ENCODE measurements at regions not wholly inside any gene's neighbourhood (a gene's known extent, or its start where the extent isn't known, plus 50 kb on each side); places are given as distances from the start of the nearest gene placed in this dataset.

DNA sequence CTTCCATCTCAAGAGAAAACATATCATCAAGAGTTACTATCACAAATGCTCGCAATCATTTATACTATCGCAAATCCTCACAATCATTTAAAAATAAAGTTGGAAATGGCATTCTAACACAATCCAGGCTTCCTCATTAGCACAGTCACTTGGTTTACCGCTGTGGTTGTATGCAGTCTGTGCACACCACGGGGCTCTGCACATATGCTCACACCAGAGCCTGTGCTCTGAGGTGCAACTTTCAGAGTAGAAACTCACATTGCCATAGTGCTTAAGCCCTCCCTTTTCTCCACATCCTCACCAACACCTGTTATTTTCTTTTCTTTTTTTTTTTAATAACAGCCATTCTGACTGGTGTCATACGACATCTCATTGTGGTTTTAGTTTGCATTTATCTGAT lies 235.6 kb upstream of the KLF6 start:
- no peak for DNase-seq (ENCODE audit: low spot score)

DNA sequence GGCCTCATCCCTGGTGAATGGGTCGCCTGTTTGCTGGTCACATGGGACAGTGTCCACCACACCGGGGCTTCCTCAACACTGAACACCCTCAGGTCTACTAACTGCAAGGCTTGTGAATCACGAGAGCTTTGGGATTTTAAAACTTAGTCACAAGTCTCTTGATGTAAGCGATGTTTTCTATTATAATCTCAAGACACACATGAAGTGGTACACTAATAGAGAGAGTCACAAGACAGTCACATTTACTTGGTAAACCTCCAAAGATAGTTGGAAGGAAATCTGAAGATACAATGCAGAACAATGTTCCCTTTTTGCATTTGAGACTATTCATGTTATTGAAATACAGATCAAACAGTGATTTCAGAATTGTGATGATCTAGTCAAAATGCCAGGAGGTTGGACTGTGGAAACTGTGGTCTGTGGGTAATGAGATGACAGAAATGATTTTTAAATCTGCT lies 233.1 kb upstream of the KLF6 start:
- DNase-seq (ENCODE audit: low spot score): no peak

DNA sequence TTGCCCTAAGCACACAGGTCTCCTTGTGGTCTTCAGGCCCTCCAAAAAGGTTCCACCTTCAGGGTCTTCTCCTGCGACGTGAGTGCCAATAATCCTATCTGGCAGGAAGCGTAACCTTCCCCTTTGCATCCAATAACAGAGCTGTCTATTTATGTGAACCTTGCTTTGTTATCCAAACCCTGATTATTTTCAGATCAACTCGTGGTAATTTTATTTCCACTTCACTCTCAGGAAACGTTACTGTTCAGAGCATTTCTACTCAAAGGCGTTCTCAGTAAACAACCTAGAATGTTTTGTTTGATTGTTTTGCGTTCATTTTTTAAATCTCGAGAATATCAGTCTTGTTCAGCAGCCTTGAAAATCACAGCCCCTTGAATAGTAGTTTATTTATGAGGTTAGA lies 232.3 kb upstream of the KLF6 start:
- no peak for DNase-seq (ENCODE audit: low spot score)

DNA sequence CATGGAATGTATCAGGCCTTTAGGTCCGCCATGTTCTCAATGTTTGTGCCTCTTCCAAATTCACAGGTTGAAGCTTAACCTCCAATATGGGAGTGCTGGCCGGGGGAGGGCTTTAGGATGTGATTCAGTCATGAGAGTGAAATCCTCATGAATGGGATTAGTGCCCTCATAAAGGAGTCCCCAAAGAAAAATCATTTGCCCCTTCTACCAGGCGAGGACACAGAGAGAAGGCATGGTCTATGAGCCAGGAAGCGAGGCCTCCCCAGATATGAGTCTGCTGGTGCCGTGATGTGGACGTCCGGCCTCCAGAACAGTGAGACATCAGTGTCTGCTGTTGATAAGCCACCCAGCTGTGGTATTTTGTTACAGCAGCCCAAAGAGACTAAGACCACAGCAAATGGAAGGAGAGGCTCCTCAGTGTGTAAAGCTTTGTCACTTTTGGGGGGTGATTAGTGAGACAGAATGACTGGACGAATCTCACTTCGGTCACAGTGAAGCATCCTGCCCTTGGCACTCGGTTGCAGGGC lies 231.3 kb upstream of the KLF6 start:
- no peak for DNase-seq (ENCODE audit: low spot score)

DNA sequence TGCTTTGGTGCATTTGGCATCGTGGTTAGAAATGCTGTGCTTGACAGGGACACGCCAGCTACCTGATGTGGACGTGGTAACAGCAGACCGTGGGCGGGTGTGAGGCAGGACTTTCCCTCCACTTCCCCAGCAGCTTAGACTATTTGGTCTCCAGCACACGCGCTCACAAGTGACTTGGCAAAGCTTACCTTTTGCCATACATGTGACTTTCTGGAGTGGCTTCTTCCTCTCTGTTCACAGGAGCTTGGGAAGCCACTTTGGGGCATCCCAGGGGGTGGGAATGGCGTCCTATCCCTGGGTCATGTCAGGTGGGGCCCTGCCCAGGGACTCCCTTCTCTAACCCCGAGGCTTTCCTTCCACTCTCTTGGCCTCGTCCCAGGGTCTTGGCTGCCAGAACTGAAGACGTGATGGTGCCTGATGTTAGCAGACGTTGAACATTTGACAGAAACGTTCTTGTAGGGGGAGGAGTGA lies 228.7 kb upstream of the KLF6 start:
- DNase-seq (ENCODE audit: low spot score): no peak

DNA sequence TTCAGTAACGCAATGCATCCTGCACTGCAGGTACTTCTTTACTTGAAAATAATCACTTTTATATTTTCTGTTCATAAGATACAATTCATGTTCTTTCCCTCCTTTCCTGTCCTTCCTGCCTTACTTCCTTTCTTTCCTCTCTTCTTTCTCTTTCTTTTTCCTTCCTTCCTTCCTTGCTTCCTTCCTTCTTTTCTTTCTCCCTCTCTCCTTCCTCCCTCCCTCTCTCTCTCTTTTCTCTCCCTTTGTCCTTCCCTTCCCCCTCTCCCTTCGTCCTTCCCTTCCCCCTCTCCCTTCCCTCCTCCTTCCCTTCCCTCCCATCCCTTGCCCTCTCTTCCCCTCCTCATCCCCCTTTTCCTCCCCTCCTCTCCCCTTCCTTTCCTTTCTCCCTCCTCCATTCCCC lies 227.8 kb upstream of the KLF6 start:
- no peak for DNase-seq (ENCODE audit: low spot score)

DNA sequence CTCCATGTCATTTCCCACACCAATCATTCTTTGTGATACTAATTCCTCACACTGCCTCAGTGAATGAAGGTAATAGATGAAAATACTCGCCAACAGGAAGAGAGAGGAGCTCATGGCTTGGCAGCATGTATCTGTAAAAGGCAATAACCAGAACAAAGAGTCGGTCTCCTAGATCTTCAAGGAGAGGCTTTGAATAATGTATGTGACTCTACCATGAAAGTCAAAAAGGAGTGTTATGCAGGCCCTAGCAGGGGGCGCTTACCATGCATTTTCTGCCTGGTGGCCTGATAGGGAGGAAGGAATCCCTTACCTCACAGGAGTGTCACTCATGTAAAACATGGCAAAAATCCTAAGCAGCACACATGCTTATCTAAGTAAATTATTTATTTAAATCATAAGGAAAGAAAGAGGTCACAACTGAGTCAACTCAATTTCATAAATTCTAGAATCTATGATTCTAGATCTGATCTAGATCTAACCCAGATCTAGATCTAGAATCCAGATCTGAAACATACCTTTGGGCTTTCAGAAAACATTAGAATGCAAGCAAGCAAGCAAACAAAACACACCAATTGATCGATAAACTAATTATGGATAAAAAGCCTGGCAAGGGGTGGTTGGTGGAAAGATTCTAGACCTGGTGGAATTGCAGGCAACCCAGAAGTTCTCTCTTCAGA lies 226.3 kb upstream of the KLF6 start:
- no peak for DNase-seq (ENCODE audit: low spot score)

DNA sequence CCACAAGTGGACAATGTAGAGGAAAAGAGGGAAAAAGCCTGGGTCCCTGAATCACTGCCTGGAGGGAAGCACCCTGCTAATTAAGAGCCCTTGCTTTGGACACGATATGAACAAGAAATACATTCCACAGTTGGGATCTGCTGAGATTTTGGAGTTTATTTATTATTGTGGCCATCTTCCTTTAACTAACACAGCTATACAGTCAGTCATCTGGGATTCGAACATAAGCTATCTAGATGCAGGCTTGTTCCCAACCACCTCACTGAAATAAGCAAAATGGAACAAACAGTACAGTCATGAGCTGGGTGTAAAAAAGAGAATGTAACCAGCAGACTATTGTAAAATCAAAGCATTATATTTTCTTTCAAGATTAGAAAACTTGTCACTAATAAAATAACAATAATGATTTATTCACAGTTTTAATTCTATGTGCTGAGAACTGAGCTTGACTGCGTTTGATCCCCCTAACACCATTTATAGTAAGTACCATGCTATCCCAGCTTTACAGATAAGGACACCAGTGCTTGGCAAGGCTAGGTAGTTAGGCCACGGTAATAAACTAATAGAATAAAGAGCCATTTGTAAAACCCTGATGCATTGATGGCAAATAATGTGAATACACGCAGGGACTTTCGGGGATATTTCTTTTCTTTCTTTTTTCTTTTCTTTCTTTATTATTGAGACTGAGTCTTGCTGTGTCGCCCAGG lies 223.8 kb upstream of the KLF6 start:
- DNase-seq (ENCODE audit: low spot score): no peak

DNA sequence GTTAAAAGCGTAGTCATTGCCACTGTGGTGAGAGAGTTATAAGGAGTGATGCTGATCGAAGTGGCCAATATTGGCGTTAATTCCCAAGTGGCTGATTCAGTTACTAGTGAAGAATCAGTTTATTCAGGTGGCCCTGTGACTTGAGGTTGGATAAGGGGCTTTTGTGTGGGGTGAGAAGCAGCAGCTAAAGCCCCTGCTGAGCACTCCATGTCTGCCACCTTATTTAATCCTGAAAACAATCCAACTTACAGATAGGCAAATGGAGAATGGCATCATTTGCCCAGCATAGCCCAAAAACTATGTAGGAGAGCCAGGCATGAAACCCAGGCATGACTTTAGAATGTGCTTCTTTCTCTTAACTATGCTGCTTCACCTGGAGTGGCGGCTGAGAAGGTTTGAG lies 222.8 kb upstream of the KLF6 start:
- no peak for DNase-seq (ENCODE audit: low spot score)

DNA sequence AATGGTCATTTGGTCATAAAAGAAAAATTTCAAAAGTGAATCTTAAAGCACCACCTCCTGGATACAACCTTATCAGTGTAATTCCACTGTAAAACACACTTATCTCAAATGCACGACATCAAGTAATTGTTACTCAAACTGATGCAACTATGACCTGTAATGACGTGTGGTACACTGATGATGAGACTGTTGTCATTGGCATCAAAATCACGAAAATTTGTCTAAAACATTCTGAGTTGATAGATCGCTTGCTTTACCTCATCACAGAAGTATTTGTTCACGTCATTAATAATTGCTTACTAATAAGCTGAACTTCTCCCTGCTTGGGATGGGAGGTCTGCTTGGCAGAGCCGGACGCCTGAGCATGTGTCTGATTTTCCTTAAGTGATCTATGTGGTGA lies 221.8 kb upstream of the KLF6 start:
- no peak for DNase-seq (ENCODE audit: low spot score)

DNA sequence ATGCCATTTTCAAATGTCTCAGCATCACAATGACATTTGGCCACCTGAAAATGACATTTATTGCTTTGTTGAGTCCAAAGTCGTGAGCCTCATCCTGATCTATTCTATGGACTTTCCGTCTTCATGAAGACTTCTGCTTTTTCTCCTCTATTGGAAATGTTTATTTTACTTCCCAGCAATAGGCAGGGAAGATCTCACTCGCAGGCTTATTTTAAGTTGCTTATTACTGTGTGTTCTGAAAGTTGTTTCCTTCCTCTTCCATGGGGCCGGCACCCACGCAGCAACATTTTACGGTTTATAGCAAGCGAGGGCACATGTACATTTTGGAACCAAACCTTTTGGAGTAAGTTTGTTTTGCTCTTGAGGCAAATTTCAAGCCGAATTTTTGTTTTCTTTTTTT lies 221.0 kb upstream of the KLF6 start:
- no peak for DNase-seq (ENCODE audit: low spot score)

DNA sequence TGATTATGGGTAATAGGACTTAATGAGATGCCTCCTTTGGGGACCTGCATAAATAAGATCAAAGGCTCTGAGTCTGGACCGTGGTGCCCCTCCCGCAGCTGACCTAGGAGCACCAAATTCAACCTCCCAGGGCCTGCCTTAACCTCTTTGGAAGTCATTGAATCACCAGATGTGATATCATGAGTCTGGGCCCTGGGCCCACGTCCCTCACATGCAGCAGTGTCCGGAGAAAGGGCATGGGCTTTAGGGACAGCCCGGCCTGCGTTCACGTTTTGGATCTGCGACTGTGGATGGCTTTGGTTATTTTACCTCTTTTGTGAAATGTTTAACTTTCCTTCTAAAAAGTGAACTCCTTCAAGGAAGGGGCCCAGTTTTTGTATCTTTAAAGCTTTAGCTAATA lies 220.0 kb upstream of the KLF6 start:
- DNase-seq (ENCODE audit: low spot score): no peak

DNA sequence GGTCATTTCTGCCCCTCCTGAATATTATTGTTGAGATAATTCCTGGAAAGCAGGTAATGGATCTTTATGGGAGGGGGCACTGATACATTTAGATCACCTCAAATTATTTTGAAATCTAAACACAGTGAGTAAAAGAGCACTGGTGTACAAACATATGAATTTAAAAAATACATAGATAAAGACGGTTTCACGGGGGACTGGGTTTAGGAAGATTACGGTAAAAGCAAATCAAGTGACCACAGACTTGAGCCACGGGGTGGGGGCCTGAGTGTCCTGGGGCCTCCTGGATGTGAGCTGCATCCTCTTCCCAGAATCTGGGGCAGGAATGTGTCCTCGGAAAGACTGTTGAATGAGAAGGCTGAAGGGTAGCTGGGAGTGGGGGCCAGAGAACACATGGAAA lies 219.1 kb upstream of the KLF6 start:
- DNase-seq (ENCODE audit: low spot score): no peak

DNA sequence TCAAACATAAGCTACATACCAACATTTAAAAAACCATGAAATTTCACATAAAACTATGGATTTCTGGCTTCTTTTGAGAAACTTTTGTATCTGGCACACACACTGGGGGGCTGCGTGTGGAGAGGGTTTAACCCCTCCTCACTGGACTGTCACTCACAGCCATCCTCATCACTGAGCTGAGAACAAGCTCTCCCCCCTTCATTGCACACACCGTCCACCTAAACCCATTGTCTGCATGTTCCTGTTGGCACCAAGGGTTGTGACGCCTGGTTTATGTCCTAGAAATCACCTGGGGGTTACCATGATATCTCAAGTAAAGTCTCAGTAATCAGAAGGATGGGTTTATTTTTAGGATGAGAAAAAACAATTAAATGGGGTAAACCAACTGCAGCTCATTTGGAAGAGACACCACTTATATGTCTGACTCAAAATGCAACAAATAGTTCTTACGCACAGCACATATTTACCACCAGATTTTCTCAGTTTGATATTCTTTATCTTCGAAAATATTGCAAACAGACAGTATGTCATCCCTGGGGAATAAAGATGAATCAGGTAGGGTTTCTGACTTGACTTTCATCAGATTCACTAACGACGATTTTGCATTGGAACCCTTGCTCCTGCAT lies 218.5 kb upstream of the KLF6 start:
- DNase-seq (ENCODE audit: low spot score): no peak

DNA sequence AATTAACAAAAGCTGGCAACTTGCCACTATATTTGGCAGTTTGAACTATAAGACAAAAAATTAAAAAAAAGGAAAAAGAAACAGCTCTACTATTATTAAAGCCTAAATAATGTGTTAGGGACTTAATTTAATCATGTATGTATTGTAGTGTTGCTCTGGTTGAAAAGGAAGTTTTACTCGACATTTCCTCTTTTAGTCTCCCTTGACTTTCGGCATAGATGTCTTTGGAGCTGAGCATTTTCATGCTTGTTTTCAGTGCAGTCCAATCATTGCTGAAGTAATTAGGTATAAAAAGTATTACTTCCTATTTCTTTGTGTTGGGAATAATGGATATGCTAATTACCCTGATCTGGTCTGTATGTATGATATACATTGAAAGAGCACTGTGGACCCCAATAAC lies 216.8 kb upstream of the KLF6 start:
- no peak for DNase-seq (ENCODE audit: low spot score)

DNA sequence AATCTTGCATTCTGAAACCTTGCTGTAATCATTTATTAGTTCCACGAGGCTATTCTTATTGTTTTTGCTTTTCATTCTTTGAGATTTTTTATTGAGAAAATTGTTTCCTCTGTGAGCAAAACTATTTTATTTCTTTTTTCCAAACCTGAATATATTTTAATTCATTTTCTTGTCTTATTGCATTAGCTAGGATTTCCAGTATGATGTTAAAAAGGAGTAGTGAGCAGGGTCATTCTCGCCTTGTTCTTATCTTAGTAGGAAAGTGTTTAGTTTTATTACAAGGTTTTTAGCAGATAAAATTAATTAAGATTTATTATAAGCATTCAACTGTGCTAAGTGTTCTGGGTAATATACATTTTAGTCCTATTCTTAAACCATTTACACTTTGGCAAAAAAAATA lies 214.6 kb upstream of the KLF6 start:
- no peak for DNase-seq (ENCODE audit: low spot score)

DNA sequence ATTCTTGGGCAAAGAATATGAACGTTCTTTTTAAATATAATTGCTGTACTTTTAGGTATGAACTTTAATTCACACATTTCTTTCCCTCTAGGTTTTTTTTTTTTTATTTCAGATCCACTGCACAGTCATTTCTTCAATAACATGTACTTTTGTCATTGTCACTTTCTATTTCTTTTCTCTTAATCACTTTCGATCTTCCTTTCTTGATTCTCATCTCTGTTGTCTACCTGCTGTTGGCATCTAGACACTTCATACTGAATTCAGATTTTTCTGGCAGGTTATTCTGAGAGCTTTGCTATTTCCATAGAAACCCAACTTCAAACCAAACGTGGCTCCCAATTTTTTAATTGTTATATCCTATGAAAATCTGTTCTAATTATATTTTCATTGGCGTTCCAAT lies 211.7 kb upstream of the KLF6 start:
- DNase-seq (ENCODE audit: low spot score): no peak

DNA sequence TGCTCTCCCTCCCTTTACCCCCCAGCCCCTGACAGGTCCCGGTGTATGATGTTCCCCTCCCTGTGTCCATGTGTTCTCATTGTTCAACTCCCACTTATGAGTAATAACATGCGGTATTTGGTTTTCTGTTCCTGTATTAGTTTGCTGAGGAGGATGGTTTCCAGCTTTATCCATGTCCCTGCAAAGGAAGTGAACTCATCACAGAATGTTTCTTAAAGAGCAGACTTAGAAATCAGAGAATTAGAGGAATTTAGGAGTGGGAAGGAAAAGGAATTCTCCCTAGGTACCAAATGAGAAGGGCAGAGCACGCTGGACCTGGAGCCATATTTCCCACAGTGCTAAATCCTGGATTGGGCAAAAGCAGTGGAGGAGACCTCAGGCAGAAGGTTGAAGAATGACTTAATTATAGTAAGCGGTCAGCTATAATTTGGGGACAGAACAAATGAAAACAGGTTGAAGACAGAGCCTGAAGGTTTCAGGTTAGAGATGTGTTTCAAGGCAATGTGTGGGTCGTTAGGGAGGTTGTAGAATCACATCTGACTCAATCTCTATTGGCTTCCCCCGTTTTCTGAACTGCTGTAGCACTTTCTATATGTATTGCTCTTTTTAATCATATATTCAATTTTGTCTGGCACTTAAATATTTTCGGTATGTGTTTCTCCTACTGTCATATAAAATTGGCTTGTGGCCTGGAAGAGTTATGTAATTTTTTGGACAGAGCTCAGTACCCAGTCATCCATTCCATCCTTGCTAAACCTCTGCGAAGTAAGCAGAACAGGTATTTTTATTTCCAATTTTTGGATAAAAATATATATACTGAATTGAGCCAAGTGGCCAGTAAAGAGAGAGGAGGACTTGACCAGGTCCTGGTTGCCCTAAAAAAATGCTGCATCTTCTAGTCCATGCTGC lies 210.5 kb upstream of the KLF6 start:
- DNase-seq (ENCODE audit: low spot score): no peak

DNA sequence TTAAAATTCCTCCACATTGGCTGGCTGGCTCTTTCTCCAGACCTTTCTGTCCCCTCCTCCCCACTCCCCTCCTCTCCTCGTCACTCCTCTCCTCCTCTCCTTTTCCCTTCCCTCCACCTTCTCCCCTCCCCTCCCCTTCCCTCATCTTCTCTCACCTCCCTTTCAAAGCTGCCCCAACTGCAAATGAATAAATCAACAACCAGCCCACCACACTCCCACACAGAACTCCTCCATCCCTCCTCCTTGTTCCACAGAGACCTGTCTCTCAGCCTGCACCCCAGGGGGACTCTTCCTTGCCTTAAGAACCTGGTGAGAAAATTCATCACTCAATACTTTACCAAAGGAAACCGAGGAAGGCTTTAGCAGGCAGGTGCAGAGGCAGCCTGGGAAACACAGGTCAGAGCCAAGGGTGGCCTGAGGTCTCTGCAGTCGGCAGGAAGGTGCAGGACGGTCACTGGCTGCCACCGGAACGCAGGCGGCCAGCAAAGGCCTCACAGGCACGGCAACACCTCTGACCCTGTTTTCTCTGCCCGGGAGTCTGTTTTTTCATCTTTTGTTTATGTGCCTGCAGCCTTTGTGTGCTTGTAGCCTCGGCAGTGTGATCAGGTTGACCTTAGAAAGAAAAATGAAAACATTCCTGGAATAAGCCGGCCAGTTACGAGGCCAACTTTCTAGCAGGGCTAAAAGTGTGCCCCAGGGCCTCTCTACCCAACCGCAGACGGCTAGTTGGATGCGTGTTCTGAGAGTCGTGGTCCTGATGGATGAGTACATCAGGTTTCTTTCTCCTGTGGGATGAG lies 207.6 kb upstream of the KLF6 start:
- no peak for DNase-seq (ENCODE audit: low spot score)

DNA sequence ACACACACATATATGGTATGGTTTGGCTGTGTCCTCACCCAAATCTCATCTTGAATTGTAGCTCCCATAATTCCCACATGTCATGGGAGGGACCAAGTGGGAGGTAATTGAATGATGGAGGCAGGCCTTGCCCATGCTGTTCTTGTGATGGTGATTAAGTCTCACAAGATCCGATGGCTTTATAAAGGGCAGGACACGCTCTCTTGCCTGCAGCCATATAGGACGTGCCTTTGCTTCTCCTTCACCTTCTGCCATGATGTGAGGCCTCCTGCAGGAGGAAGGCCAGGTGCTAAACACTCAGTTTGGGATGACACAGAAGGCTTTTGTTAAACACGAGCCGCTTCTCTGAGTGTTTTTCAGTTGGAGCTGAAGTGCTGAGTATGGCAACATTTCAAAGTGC lies 205.3 kb upstream of the KLF6 start:
- no peak for DNase-seq (ENCODE audit: low spot score)
